ENCODE measurements at regions not wholly inside any gene's neighbourhood (a gene's known extent, or its start where the extent isn't known, plus 50 kb on each side); places are given as distances from the start of the nearest gene placed in this dataset.

- no peak for DNase-seq
Observed at GRCh38 chr5:2530609-2531008, 220.9 kb downstream of the IRX2 start.

- no peak for DNase-seq
Observed at GRCh38 chr5:2529371-2530092, 221.9 kb downstream of the IRX2 start.

- no peak for DNase-seq
Observed at GRCh38 chr5:2525351-2525750, 226.1 kb downstream of the IRX2 start.

- DNase-seq, result no peak
Observed at GRCh38 chr5:2524620-2525019, 226.9 kb downstream of the IRX2 start.

GRCh38 chr5:2523180-2523579 lies 228.3 kb downstream of the IRX2 start:
- no peak for DNase-seq

DNA sequence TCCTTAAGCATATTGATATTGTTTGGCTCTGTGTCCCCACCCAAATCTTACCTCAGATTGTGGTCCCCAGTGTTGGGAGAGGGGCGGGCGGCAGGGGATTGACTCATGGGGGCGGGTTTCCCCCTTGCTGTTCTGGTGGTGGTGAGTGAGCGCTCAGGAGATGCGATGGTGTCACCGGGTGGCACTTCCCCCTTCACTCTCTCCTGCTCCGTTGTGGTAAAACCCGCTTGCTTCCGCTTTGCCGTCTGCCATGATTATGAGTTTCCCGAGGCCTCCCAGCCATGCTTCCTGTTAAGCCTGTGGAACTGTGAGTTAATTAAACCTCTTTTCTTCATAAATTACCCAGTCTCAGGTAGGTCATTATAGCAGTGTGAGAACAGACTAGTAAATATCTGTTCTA lies 229.1 kb downstream of the IRX2 start:
- DNase-seq, result no peak

DNA sequence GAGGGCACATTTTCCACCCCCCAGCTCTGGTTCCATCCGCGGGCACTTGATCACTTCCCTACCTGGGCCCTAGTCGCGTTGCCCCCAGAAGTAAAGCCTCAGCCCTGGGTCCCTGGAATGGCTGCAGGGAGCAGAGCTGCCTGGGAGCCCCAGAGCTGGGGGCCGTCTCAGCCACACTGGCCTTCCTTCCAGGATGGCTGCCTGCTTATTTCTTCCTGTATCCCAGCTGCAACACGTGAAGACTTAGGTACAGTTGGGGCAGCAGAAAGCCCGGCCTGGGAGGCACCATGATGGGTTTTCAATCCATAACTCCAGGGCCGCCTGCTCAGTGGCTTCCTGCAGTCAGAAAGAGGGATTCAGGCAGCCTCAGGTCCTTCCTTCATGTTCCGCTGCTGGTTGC lies 232.3 kb downstream of the IRX2 start:
- no peak for DNase-seq

DNA sequence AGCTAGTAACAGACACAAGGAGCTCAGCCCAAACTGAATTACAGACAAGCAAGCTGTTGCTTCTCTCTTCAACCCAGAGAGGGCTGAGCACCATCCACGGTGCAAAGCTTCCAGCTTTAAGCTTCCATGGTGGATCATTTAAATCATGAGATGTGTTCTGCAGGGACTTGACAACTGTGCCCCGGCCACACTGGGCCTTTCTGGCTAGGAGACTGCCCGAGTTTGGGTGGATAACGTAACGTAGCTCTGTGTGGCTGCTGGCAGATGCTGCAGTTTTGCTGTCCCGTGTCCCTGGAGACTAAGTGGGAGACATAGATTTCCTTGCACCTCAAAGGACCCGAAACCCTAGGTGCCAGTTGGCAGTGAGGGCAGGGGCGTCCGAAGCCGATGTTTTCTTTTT lies 234.0 kb downstream of the IRX2 start:
- DNase-seq, result no peak

DNA sequence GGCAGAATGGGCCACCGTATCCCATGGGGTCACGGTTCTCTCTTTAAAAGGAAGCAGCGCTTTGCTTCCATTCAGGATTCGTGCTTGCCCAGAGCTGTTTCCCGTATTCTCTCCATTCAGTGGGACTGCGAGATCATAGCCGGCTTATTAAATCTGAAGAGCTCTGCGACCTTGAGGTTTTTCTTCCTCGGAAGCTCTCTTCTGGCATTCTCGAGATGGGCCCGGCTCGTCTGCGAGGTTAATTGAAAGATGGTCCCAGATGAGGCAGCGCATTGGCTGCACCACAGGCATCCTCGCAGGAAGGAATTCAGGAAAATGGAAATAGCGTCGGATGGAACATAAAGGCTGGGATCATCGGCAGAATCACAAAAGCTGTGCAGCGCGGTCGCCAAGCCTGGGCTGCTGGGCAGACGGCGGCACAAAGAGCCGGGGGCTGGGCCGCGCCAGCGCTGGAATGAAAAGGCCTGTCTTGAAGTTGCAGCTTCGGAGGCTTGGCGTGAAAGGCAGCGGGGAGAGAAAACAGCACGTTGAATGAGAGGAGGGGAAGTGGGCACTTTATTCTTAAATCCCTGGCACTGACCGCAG lies 236.2 kb downstream of the IRX2 start:
- DNase-seq, result no peak

GRCh38 chr5:2514484-2514883 lies 237.0 kb downstream of the IRX2 start:
- DNase-seq, result no peak

DNA sequence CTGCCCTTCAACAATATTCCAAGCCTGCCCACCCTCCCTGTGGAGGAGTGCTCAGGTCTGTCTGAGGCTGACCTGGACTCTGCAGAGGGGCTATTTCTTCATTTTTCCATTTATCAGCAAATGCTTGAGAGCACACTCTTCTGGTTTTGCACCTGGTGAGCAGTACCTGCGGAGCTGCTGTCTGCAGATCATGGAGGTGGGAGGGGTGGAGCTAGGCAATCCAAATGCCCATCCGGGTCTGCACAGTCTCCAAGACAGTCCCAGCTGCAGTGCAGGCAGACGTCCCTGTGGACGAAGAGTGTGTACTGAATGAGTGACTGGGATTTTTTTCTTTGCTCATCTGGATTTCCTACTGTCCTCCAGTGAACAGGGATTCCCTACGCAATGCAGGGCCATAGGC lies 239.8 kb downstream of the IRX2 start:
- DNase-seq, result no peak

DNA sequence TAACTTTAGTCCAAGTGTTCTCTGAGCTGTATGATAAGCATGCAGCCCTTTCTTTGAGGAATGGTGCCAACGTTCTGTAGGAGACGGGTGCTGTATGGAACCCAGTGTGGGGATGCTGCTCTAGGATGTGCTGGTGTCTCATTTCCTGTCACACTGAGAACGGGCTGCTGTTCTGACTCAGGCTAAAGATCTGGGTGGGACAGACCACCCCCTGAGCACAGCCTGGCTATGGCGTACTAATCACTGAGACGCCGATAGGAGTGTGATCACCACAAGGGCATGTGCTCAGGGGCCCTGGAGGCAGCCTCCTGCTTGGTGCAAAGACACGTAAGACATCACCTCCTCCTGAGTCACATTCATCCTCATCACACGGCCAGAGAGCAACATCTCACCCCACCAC lies 240.4 kb downstream of the IRX2 start:
- no peak for DNase-seq

DNA sequence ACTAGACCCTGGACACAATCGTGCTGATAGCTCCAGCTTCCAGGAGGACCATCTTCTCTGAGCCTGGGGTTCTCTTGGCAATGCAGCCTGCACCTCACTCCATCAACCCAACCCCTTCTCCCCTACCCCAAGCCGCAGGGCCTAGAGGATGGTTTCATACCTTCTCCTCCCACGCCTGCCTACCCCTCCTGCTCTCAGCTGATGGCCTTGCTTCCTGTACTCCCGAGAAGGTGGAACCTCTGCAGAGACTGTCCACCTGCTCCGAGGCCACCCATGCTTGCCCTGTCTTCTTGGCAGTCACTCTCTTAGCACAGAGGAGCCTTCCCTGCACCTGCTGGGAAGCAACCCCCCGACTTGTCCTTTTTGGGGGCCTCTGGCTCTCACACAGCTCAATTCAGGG lies 241.9 kb downstream of the IRX2 start:
- DNase-seq, result no peak

DNA sequence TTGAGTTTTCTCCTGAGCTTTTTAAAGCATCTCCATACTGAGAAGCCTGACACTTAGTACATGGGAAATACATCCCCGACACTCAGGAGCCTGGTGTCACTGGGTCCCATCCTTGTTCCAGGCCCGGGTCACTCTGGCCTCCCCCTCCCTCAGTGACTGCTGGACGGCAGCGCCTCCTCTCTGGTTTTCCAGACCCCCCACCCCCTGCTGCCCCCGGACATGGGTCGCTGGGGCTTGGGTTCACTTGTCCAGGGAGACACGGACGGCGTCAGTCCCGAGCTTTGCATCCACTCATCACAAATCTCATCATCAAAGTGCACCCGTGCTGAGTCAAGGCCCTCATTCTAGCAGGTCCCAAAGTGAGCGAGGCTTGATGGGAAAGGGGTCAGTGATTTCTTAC lies 243.0 kb downstream of the IRX2 start:
- no peak for DNase-seq

DNA sequence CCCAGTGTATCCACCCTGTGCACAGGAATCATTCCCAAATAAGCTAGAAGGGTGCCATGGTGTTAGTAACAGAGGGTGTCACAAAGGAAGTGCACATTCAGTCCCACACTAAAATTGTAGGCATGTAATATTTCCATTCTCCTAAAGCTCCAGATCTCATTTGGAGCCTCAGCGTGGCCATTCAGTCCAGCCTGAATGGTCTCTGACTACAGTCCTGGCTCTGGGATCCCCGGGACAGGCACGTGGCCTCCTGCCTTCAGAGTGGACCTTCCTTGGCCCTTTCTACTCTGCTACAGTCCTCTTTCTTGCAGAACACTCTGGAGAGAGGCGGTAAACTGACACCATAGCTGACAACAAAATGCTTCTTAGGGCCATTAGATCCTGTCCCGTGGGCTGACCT lies 243.9 kb downstream of the IRX2 start:
- no peak for DNase-seq

GRCh38 chr5:2506603-2507002 lies 244.9 kb downstream of the IRX2 start:
- DNase-seq, result no peak

GRCh38 chr5:2505217-2505616 lies 246.3 kb downstream of the IRX2 start:
- no peak for DNase-seq

- DNase-seq, result no peak
Observed at GRCh38 chr5:2502970-2503594, 248.4 kb downstream of the IRX2 start.

GRCh38 chr5:2499917-2500316 lies 251.6 kb downstream of the IRX2 start:
- DNase-seq, result no peak

DNA sequence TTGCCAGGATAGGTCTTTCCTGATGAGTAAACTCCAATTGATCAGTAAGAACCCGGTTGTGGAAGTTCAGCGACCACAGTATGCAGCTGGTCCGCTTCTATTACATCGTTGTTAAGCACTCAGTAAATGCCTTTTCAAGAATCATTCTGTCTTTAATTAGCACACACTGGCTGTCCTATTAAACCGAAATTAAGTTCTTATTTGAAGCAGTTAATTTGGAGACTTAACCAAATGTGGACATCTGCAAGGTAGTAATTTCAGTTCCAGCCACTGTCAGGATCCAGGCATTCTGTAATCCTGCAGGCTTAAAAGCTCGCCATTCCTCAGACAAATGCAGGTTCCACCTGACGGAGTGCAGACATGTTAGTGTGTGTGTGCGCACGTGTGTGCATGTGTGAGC lies 254.6 kb downstream of the IRX2 start:
- DNase-seq, result no peak

- DNase-seq, result no peak
Observed at GRCh38 chr5:2496126-2496525, 255.4 kb downstream of the IRX2 start.

DNA sequence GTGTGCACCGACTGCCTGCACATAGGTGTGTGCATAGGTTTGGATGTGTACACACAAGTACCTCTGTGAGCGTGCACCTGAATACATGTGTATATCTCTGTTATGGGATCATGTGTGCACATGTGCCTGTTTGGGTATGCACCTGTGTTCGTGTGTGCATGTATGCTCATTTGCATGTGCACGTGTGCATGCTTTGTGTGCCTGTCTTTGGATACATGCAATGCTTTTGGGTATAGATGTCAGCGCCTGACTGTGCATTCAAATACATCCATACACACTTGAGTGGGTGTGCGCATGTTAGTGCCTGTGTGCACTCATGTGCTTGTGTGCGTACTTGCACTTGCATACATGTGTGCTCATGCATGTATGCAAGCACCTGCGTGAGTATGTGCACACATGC lies 258.1 kb downstream of the IRX2 start:
- no peak for DNase-seq

GRCh38 chr5:2492476-2492875 lies 259.0 kb downstream of the IRX2 start:
- no peak for DNase-seq

DNA sequence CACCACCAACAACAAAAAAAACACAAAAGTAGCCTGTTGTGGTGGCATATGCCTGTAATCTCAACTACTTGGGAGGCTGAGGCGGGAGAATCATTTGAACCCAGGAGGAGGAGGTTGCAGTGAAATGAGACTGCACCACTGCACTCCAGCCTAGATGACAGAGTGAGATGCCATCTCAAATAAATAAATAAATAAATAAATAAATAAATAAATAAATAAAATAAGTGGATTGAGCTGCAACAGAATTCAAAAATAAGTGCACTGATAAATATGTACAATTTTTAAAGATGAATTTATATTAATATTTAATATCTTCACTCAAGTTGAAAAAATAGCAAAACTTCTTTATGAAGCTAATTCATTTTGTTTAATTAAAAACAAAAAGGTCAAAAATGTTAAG lies 259.6 kb downstream of the IRX2 start:
- no peak for DNase-seq

DNA sequence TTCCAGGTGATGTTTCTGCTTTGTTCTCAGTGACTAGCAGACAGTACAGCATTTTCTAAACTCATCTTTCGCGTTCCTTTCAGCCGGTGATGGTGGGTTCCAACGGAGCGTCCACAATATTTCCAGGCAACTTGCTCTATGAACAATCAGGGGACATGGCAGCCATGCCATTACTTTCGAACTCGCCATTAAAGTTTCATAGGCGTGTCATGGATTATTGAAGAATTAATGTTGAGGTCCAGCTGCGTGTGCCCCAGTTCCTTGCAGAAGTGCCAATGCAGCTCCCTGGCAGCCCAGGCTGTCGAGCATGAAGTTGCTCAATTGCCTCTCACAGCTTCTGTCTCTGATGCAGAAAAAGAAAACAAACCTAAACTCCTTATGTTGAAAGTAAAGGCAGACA lies 262.2 kb downstream of the IRX2 start:
- no peak for DNase-seq

Data from CD4-positive, alpha-beta T cell treated with Interleukin-17A for 4 hours (primary cell).